SK-N-MC (cell line): ENCODE measurements at regions not wholly inside any gene's neighbourhood (a gene's known extent, or its start where the extent isn't known, plus 50 kb on each side); places are given as distances from the start of the nearest gene placed in this dataset.

ENCODE experiments used
- DNase-seq: peaks from one replicate; pipeline ENCODE4 v3.0.0-alpha.2; 2011; ENCODE audit warnings: low read depth, low spot score
- H3K27ac ChIP-seq: fragments of 200-600 bp; sonication (generic); 2 replicates; pipeline ENCODE4 v1.5.1; 2016; ENCODE audit warnings: mixed run types
- H3K36me3 ChIP-seq: fragments of 200-600 bp; sonication (generic); 2 replicates; pipeline ENCODE4 v1.6.1; 2017; ENCODE audit warnings: antibody characterized with exemption, low read length, mixed read lengths; ENCODE audit not compliant: insufficient read depth
- H3K4me3 ChIP-seq: fragments of 200-600 bp; sonication (generic); 2 replicates; pipeline ENCODE4 v1.5.1; 2016
- H3K9ac ChIP-seq: fragments of 200-600 bp; sonication (generic); 2 replicates; pipeline ENCODE4 v1.8.0; 2017; ENCODE audit warnings: mixed run types, mixed read lengths; ENCODE audit not compliant: insufficient read length
- H3K9me3 ChIP-seq: fragments of 200-600 bp; sonication (generic); 2 replicates; pipeline ENCODE4 v1.6.1; 2017; ENCODE audit warnings: low read depth, mild to moderate bottlenecking, antibody characterized with exemption, low read length, moderate library complexity, mixed read lengths
- EZH2 ChIP-seq: fragments of 200-600 bp; sonication (generic); IDR thresholded peaks from one replicate; pipeline ENCODE4 v1.6.1; 2017; ENCODE audit warnings: antibody characterized with exemption
- FOXP2 ChIP-seq: optimal IDR thresholded peaks from 2 replicates; pipeline ENCODE3; 2011; ENCODE audit warnings: mild to moderate bottlenecking, moderate library complexity; ENCODE audit not compliant: insufficient read depth; ENCODE audit errors: extremely low read length, control extremely low read depth
- POLR2AphosphoS5 ChIP-seq: IDR thresholded peaks from 2 replicates; pipeline ENCODE4 v1.6.1; 2012; ENCODE audit warnings: mild to moderate bottlenecking, low read depth, low read length, borderline replicate concordance

GRCh38 chr15:35979608-35980007 is 433.6 kb upstream of the DPH6 start:
- Histone ChIP-seq H3K4me3 (no peak overlapping the region), H3K9ac (no peak overlapping the region), H3K36me3 (no peaks in the 10 kb centered on the region), H3K9me3 (no peaks in the 10 kb centered on the region), H3K27ac (no peak overlapping the region)
- TF ChIP-seq POLR2AphosphoS5, result no peak
- no peak for DNase-seq

GRCh38 chr15:35980719-35981118 is 434.8 kb upstream of the DPH6 start:
- Histone ChIP-seq H3K36me3 (no peaks in the 10 kb centered on the region), H3K9me3 (no peaks in the 10 kb centered on the region), H3K9ac (no peak overlapping the region), H3K27ac (no peak overlapping the region), H3K4me3 (no peak overlapping the region)
- TF ChIP-seq EZH2, result no peak
- TF ChIP-seq POLR2AphosphoS5, result no peak
- no peak for TF ChIP-seq FOXP2
- DNase-seq, result no peak

- DNase-seq, result no peak
- H3K27ac ChIP-seq, result no peak overlapping the region
- TF ChIP-seq POLR2AphosphoS5 (no peak), EZH2 (no peak), FOXP2 (no peak)
- H3K9ac ChIP-seq, result no peak overlapping the region
- no peaks in the 10 kb centered on the region for H3K36me3 ChIP-seq
- H3K4me3 ChIP-seq, result no peak overlapping the region
- no peaks in the 10 kb centered on the region for H3K9me3 ChIP-seq
Measured at GRCh38 chr15:35986191-35986721, 440.3 kb upstream of the DPH6 start.

GRCh38 chr15:35987056-35987455 is 441.1 kb upstream of the DPH6 start:
- Histone ChIP-seq H3K36me3 (no peaks in the 10 kb centered on the region), H3K9me3 (no peaks in the 10 kb centered on the region), H3K27ac (no peak overlapping the region), H3K9ac (no peak overlapping the region), H3K4me3 (no peak overlapping the region)
- no peak for DNase-seq
- TF ChIP-seq POLR2AphosphoS5 (no peak), EZH2 (no peak), FOXP2 (no peak)

- no peak for DNase-seq
- no peak overlapping the region for H3K27ac ChIP-seq
- no peaks in the 10 kb centered on the region for H3K36me3 ChIP-seq
- H3K9me3 ChIP-seq, result no peaks in the 10 kb centered on the region
- H3K9ac ChIP-seq, result no peak overlapping the region
- TF ChIP-seq POLR2AphosphoS5, result no peak
- H3K4me3 ChIP-seq, result no peak overlapping the region
Measured at GRCh38 chr15:35991386-35991785, 445.4 kb upstream of the DPH6 start.

GRCh38 chr15:35992791-35993190 is 446.8 kb upstream of the DPH6 start:
- Histone ChIP-seq H3K9ac (no peak overlapping the region), H3K36me3 (no peaks in the 10 kb centered on the region), H3K4me3 (no peak overlapping the region), H3K27ac (no peak overlapping the region), H3K9me3 (no peaks in the 10 kb centered on the region)
- DNase-seq, result no peak
- TF ChIP-seq POLR2AphosphoS5 (no peak), FOXP2 (no peak), EZH2 (no peak)

- no peak for DNase-seq
Measured at GRCh38 chr15:35993196-35993595, 447.2 kb upstream of the DPH6 start.

GRCh38 chr15:35994876-35995275 is 448.9 kb upstream of the DPH6 start:
- DNase-seq, result no peak
- TF ChIP-seq FOXP2, result no peak
- TF ChIP-seq POLR2AphosphoS5, result no peak
- TF ChIP-seq EZH2, result no peak
- Histone ChIP-seq H3K9ac (no peak overlapping the region), H3K4me3 (no peak overlapping the region), H3K36me3 (no peaks in the 10 kb centered on the region), H3K9me3 (no peaks in the 10 kb centered on the region), H3K27ac (no peak overlapping the region)

More at GRCh38 chr15:35993196-35993595, 447.2 kb upstream of the DPH6 start:
- Histone ChIP-seq H3K27ac (no peak overlapping the region), H3K4me3 (no peak overlapping the region), H3K9ac (no peak overlapping the region), H3K9me3 (no peaks in the 10 kb centered on the region), H3K36me3 (no peaks in the 10 kb centered on the region)
- no peak for TF ChIP-seq POLR2AphosphoS5
- no peak for TF ChIP-seq FOXP2
- TF ChIP-seq EZH2, result no peak
